22Rv1 (cell line): ENCODE measurements at regions not wholly inside any gene's neighbourhood (a gene's known extent, or its start where the extent isn't known, plus 50 kb on each side); places are given as distances from the start of the nearest gene placed in this dataset.
"Not testable (repeated sequence)": the region's sequence is repeated elsewhere in the genome, so short reads cannot be mapped to it uniquely, and the experiment has no call there.

Source experiments
- H3K27ac ChIP-seq: fragments of 450-650 bp; 2 replicates; pipeline ENCODE4 v1.5.1; 2017
- ZFX ChIP-seq: fragments of 450-650 bp; IDR thresholded peaks from 2 replicates; pipeline ENCODE4 v1.6.1; 2017; ENCODE audit warnings: antibody characterized with exemption, borderline replicate concordance
- TF ChIP-seq, protein P1 (sequence below): fragments of 450-650 bp; IDR thresholded peaks from 2 replicates; pipeline ENCODE4 v1.5.1; 2017; ENCODE audit warnings: mild to moderate bottlenecking

DNA sequence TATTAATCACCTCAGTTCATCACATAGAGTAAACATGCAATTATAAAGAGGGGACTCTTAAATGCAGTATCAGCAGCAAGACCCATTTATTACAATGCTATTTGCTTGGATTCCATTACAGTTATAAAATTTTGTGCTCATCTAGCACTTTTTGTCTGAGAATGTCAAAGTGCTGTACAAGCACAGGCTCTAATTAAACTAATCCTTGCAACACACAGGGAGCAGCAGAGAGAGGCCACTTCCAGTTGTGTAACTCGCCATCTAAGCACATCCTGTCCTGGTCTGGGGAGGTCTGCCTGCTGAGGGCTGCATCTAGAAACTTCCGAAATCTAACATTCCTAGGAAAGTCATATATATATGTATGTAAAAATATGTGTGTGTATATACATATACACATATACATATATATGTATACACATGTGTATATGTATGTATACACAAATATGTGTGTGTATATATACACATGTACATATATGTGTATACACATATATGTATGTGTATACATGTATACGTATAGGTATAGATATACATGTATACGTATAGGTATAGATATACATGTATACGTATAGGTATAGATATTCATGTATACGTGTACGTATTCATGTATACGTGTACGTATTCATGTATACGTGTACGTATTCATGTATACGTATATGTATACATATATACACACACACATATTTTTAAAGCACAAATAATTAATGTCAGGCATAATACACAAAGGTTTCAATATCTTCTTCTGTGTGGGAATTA lies 136.4 kb upstream of the JARID2 start:
- H3K27ac ChIP-seq = no peak overlapping the region
- TF ChIP-seq ZFX = no peak
- TF ChIP-seq, protein P1, sequence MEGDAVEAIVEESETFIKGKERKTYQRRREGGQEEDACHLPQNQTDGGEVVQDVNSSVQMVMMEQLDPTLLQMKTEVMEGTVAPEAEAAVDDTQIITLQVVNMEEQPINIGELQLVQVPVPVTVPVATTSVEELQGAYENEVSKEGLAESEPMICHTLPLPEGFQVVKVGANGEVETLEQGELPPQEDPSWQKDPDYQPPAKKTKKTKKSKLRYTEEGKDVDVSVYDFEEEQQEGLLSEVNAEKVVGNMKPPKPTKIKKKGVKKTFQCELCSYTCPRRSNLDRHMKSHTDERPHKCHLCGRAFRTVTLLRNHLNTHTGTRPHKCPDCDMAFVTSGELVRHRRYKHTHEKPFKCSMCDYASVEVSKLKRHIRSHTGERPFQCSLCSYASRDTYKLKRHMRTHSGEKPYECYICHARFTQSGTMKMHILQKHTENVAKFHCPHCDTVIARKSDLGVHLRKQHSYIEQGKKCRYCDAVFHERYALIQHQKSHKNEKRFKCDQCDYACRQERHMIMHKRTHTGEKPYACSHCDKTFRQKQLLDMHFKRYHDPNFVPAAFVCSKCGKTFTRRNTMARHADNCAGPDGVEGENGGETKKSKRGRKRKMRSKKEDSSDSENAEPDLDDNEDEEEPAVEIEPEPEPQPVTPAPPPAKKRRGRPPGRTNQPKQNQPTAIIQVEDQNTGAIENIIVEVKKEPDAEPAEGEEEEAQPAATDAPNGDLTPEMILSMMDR = no peak

DNA sequence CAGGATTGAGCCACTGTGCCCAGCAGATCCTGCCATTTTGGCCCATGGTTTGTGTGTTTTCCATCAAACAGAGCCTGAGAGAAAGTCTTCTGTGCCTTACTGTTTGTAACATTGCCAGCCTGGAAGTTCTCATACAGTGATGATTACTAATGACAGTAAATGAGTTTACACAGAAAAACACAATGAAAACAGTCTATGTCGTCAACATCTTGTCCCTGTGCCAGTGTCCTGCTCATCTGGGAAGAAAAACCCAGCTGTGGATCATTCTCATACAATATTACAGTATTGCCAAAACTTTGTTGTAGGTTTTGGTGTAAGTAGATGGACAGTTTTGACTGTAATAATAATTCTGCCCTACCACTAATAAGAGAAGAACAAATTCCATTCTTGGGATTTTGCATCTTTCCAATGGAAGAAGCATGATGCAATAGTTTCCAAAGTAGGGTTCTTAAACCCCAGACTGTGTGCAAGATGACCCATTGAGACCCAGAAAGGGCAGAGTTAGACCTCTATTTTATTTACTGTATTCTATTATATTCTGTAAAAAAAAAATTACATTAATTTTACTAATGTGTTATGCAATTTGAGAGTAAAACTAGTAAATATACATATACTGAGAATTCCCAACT lies 135.0 kb upstream of the JARID2 start:
- no peak overlapping the region for H3K27ac ChIP-seq
- TF ChIP-seq ZFX = no peak
- TF ChIP-seq, protein P1 = no peak

DNA sequence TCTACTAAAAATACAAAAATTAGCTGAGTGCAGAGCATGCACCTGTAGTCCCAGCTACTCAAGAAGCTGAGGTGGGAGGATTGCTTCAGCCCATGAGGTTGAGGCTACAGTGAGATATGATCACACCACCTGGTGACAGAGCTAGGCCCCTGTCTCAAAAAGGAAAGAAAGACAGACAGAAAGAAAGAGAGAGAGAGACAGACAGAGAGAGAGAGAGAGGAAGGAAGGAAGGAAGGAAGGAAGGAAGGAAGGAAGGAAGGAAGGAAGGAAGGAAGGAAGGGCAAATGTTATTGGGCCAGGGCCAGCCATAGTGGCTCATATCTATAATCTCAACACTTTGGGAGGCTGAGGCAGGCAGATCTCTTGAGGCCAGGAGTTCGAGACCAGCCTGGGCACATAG lies 134.3 kb upstream of the JARID2 start:
- H3K27ac ChIP-seq = not testable (repeated sequence)

DNA sequence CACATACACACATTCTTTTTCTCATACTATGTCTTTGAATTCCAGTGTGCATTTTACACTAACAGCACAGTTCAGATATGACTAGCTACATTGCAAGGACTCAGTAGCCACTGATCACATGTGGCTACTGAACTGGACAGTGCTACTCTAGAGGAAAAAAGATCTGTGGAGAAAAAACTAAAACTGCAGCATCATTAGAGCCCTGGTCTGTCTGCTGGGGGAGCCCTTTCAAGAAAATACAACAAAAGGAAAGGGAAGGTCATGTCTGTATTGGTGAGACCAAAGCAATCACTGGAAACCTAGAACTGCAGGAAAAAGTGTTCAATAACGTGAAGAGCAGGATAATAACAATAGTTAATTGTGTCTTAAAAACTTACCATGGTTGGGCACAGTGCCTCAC lies 132.3 kb upstream of the JARID2 start:
- TF ChIP-seq ZFX = no peak
- TF ChIP-seq, protein P1 = no peak
- no peak overlapping the region for H3K27ac ChIP-seq

DNA sequence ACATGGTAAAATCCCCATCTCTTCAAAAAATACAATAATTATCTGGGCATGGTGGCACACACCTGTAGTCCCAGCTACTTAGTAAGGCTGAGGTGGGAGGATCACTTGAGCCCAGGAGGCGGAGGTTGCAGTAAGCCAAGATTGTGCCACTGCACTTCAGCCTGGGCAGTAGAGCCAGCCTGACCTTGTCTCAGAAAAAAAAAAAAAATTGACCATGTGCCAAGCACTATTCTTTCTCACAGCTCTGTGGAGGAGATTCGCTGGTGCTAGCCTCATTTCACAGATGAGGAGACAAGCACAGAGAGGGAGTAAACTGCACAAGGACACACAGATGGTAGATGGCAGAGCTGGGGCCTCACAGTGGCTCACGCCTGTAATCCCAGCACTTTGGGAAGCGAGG lies 131.8 kb upstream of the JARID2 start:
- no peak for TF ChIP-seq ZFX
- TF ChIP-seq, protein P1 = no peak

DNA sequence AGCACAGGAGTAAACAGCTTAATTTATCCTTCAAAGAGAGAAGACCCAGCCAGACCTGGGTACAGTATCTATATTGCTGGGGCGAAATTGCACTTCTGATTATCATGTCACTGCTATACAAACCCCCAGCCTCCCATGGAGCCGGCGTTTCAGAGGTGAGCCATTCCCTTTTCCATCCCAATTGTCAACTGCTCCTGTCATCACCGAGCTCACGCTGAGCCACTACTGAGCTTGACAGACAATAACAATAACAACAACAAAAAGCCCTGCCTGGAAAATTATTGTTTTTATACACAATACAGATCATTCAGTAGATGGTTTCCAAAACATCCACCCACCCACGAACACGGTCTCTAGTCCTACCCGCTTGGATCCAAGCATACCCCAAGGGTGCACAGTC lies 129.0 kb upstream of the JARID2 start:
- TF ChIP-seq, protein P1 = no peak
- no peak for TF ChIP-seq ZFX
- H3K27ac ChIP-seq = no peak overlapping the region

More for the DNA sequence above, 131.8 kb upstream of the JARID2 start:
- H3K27ac ChIP-seq = no peak overlapping the region

DNA sequence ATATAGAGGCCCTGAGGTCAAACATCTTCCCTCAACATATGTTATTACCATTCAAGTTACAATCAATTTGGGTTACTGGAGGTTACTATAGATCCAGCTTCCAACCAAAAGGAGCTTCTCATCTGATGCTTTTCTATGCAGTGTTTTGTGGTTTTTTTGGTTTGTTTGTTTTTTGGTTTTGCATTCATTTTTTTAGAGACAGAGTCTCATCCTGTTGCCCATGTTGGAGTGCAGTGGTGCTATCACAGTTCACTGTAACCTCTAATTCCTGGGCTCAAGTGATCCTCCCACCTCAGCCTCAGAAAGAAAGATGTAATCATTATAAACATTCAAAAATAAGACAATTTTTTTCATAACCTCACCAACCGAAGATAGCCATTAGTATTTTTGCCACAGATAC lies 124.4 kb upstream of the JARID2 start:
- TF ChIP-seq, protein P1 = no peak
- TF ChIP-seq ZFX = no peak
- H3K27ac ChIP-seq = no peak overlapping the region
